Body of pancreas (tissue), 4 donors: ENCODE measurements at regions not wholly inside any gene's neighbourhood (a gene's known extent, or its start where the extent isn't known, plus 50 kb on each side); places are given as distances from the start of the nearest gene placed in this dataset.

Experiments
- CTCF ChIP-seq, 7 experiments: fragments of 450-650 bp in 4 of 7; fragments of 200-600 bp in 3 of 7; sonication (generic) in 3 of 7; IDR thresholded peaks; one replicate each; pipeline ENCODE4 v1.5.1; 2016 to 2019; ENCODE audit warnings: antibody characterized with exemption in 7 of 7
- POLR2A ChIP-seq, 3 donors: fragments of 450-650 bp; IDR thresholded peaks; one replicate each; pipeline ENCODE4 v1.6.1; 2016; ENCODE audit warnings: antibody characterized with exemption in 3 of 3, mild to moderate bottlenecking in 2 of 3

- TF ChIP-seq POLR2A (IDR thresholded peaks at IDR 0.05) (no peak), CTCF (IDR thresholded peaks at IDR 0.05) (no peak)
Measured at GRCh38 chr5:40134883-40135520, 544.7 kb upstream of the PTGER4 start.
